ENCODE measurements at regions not wholly inside any gene's neighbourhood (a gene's known extent, or its start where the extent isn't known, plus 50 kb on each side); places are given as distances from the start of the nearest gene placed in this dataset.

DNA sequence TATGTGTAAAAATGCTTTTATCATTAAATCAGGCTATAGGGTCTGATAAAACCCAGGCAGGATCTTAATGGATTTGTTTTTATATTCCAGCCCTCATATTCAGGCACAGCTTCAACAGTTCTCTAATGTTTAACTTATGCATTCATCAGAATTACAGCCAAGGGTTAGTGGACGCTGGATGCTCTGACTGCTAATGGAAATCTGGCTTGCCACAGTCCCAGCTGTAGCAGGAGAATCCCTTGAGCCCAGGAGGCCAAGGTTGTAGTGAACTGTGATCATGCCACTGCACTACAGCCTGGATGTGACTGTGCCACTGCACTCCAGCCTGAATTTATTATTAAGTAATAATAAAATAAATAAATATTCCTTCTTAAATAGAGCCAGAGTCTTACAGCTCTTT is 98.0 kb downstream of the SLC25A46 start:
- TF ChIP-seq, protein P1, sequence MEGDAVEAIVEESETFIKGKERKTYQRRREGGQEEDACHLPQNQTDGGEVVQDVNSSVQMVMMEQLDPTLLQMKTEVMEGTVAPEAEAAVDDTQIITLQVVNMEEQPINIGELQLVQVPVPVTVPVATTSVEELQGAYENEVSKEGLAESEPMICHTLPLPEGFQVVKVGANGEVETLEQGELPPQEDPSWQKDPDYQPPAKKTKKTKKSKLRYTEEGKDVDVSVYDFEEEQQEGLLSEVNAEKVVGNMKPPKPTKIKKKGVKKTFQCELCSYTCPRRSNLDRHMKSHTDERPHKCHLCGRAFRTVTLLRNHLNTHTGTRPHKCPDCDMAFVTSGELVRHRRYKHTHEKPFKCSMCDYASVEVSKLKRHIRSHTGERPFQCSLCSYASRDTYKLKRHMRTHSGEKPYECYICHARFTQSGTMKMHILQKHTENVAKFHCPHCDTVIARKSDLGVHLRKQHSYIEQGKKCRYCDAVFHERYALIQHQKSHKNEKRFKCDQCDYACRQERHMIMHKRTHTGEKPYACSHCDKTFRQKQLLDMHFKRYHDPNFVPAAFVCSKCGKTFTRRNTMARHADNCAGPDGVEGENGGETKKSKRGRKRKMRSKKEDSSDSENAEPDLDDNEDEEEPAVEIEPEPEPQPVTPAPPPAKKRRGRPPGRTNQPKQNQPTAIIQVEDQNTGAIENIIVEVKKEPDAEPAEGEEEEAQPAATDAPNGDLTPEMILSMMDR (IDR thresholded peaks at IDR 0.05) = no peak
- TF ChIP-seq POLR2A (IDR thresholded peaks at IDR 0.05) = no peak
